ENCODE measurements at regions not wholly inside any gene's neighbourhood (a gene's known extent, or its start where the extent isn't known, plus 50 kb on each side); places are given as distances from the start of the nearest gene placed in this dataset.

DNA sequence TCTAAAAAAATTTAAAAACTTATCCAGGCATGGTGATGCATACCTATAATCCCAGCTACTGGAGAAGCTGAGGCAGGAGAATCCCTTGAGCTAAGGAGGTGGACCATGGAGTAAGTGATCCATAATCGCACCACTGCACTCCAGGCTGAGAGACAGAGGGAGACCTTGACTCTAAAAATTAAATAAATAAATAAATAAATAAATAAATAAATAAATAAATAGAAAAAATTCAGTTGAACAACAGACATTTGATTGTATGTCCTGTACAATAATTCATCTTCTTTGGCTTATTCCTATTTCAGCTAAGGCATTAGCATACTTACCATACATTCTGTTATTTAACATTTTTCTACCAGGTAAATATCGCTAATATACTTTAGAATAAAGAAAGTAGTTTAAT is 726.1 kb upstream of the GALNTL6 start:
- ATAC-seq: no peak
- CTCF ChIA-PET: no interaction called here

DNA sequence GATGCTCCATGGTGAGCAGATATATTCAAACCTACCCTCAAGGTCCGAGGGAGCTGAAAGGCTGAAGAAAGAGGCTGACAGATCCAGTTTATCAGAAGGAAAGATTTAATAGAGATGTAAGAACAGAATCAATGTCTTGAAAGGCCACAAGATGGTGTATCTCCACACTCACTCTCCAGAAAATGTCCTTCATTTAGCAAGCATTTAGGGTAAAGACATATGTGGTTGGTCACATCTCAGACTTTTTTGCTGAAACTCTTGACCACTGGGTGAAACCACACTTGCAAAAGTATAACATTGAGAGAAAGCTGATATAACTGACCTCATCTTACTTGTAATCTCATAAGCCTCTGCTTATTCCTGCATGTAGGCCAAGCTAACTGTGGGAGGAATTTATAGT is 745.8 kb upstream of the GALNTL6 start:
- H3K4me3 Mint-ChIP-seq: no peak overlapping the region
- peaks cover 5% of the 10 kb centered on the region for H3K9me3 Mint-ChIP-seq (ENCODE audit: low read depth)
- H3K27me3 Mint-ChIP-seq: no peaks in the 10 kb centered on the region
- no peaks in the 10 kb centered on the region for H3K36me3 Mint-ChIP-seq
- CTCF ChIA-PET: no interaction called here
- no peak overlapping the region for H3K27ac Mint-ChIP-seq
- ATAC-seq: no peak
- no peak for DNase-seq
- H3K4me1 Mint-ChIP-seq: no peaks in the 10 kb centered on the region

More for the DNA sequence above, 726.1 kb upstream of the GALNTL6 start:
- Mint-ChIP-seq H3K36me3 (no peaks in the 10 kb centered on the region), H3K27ac (no peak overlapping the region), H3K9me3 (ENCODE audit: low read depth) (peaks cover 7% of the 10 kb centered on the region), H3K4me1 (no peaks in the 10 kb centered on the region), H3K27me3 (no peaks in the 10 kb centered on the region), H3K4me3 (no peak overlapping the region)
- no peak for DNase-seq

DNA sequence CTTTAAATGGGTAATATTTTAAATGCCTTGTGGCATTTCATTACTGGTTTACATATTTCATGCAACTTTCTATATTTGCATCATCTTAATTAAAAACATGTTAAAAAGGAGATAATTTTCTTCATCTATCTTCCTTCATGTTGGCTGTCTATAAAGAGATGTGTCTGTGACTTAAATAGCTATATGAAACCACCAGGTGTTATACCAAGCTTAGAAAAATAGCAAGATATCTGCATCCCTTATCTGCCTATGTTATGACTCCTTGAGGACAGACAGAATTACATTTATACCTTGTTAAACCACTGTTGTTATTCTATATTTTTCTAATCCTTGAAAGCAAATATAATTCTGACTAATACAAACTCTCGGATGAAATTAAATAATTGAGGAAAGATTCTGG is 763.8 kb upstream of the GALNTL6 start:
- peaks cover 8% of the 10 kb centered on the region for H3K9me3 Mint-ChIP-seq (ENCODE audit: low read depth)
- CTCF ChIA-PET: no interaction called here
- no peak for ATAC-seq
- no peaks in the 10 kb centered on the region for H3K4me1 Mint-ChIP-seq
- H3K27me3 Mint-ChIP-seq: no peaks in the 10 kb centered on the region
- no peaks in the 10 kb centered on the region for H3K36me3 Mint-ChIP-seq
- no peak for DNase-seq
- no peak overlapping the region for H3K27ac Mint-ChIP-seq
- H3K4me3 Mint-ChIP-seq: no peak overlapping the region

DNA sequence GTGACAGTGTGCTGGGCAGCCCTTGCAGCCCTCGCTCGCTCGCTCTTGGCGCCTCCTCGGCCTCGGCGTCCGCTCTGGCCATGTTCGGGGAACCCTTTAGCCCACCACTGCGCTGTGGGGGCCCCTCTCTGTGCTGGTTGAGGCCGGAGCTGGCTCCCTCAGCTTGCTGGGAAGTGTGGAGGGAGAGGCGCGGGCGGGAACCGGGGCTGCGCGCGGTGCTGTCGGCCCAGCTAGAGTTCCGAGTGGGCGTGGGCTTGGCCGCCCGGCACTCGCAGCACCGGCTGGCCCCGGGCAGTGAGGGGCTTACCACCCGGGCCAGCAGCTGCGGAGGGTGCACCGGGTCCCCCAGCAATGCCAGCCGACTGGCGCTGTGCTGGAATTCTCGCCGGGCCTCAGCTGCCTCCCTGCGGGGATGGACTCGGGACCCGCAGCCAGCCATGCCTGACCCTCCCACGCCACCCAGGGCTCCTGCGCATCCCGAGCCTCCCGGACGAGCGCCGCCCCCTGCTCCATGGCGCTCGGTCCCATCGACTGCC is 770.1 kb upstream of the GALNTL6 start:
- H3K27ac Mint-ChIP-seq: no peak overlapping the region

DNA sequence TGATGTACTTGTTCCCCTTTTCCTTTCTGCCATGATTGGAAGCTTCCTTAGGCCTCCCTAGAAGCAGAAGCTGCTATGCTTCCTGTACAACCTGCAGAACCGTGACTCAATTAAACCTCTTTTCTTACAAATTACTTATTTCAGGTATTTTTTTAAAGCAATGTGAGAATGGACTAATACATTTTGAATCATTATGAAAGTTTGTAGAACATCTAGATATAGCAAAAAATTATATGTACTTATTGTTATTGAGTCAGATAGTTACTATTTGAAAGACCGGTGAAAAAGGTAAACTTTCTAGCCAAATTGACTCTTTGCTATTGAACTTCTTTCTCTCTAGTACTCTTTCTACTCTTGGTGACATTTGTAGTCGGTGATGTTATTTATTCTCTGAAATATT is 777.3 kb upstream of the GALNTL6 start:
- Mint-ChIP-seq H3K27ac (no peak overlapping the region), H3K36me3 (no peaks in the 10 kb centered on the region), H3K9me3 (ENCODE audit: low read depth) (peaks cover 10% of the 10 kb centered on the region), H3K27me3 (no peaks in the 10 kb centered on the region), H3K4me3 (no peak overlapping the region), H3K4me1 (no peaks in the 10 kb centered on the region)
- no peak for DNase-seq
- ATAC-seq: no peak
- CTCF ChIA-PET: no interaction called here

More for the DNA sequence above, 770.1 kb upstream of the GALNTL6 start:
- Mint-ChIP-seq H3K4me1 (no peaks in the 10 kb centered on the region), H3K4me3 (no peak overlapping the region), H3K9me3 (ENCODE audit: low read depth) (peaks cover 6% of the 10 kb centered on the region), H3K36me3 (no peaks in the 10 kb centered on the region), H3K27me3 (no peaks in the 10 kb centered on the region)
- ATAC-seq (no peak), DNase-seq (no peak)
- CTCF ChIA-PET: no interaction called here

GRCh38 chr4:171031338-171031737 is 781.9 kb upstream of the GALNTL6 start:
- Mint-ChIP-seq H3K9me3 (ENCODE audit: low read depth) (peaks cover 5% of the 10 kb centered on the region), H3K36me3 (no peaks in the 10 kb centered on the region), H3K4me1 (no peaks in the 10 kb centered on the region), H3K4me3 (no peak overlapping the region), H3K27me3 (no peaks in the 10 kb centered on the region), H3K27ac (no peak overlapping the region)
- CTCF ChIA-PET: no interaction called here
- ATAC-seq (no peak), DNase-seq (no peak)

DNA sequence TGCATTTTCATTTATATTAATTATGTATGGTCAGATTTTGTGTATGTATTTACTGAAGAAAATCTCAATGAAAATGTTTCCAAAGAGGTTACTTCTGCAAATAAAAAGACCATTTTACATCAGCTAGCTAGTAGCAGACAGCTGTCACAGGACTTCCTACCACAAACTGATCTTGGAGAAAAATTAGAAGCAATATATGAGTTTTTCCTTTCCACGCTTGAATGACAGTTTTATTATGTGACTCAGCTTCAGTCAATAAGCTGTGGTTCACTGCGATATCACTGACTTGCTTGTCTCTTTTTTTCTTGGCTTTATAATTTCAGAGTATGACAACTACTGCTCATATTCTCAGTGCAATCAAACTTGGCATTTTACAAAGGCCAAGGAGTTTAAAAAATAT is 787.4 kb upstream of the GALNTL6 start:
- no peak for ATAC-seq
- Mint-ChIP-seq H3K36me3 (no peaks in the 10 kb centered on the region), H3K4me1 (no peaks in the 10 kb centered on the region)

GRCh38 chr4:171025343-171025742 is 787.9 kb upstream of the GALNTL6 start:
- DNase-seq: no peak
- Mint-ChIP-seq H3K4me3 (no peak overlapping the region), H3K36me3 (no peaks in the 10 kb centered on the region), H3K9me3 (ENCODE audit: low read depth) (peaks cover 2% of the 10 kb centered on the region), H3K27ac (no peak overlapping the region), H3K27me3 (no peaks in the 10 kb centered on the region), H3K4me1 (no peaks in the 10 kb centered on the region)
- CTCF ChIA-PET: no interaction called here
- no peak for ATAC-seq

More for the DNA sequence above, 787.4 kb upstream of the GALNTL6 start:
- Mint-ChIP-seq H3K9me3 (ENCODE audit: low read depth) (peaks cover 2% of the 10 kb centered on the region), H3K27ac (no peak overlapping the region), H3K27me3 (no peaks in the 10 kb centered on the region), H3K4me3 (no peak overlapping the region)
- CTCF ChIA-PET: no interaction called here
- DNase-seq: no peak

GRCh38 chr4:171024720-171025303 is 788.4 kb upstream of the GALNTL6 start:
- CTCF ChIA-PET: no interaction called here
- DNase-seq (no peak), ATAC-seq (no peak)
- H3K27me3 Mint-ChIP-seq: no peaks in the 10 kb centered on the region
- peaks cover 2% of the 10 kb centered on the region for H3K9me3 Mint-ChIP-seq (ENCODE audit: low read depth)
- H3K27ac Mint-ChIP-seq: no peak overlapping the region
- no peaks in the 10 kb centered on the region for H3K36me3 Mint-ChIP-seq
- H3K4me3 Mint-ChIP-seq: no peak overlapping the region
- H3K4me1 Mint-ChIP-seq: no peaks in the 10 kb centered on the region

GRCh38 chr4:171022824-171023230 is 790.4 kb upstream of the GALNTL6 start:
- H3K4me1 Mint-ChIP-seq: no peaks in the 10 kb centered on the region
- CTCF ChIA-PET: no interaction called here
- H3K4me3 Mint-ChIP-seq: no peak overlapping the region
- H3K27ac Mint-ChIP-seq: no peak overlapping the region
- DNase-seq (no peak), ATAC-seq (no peak)
- H3K36me3 Mint-ChIP-seq: no peaks in the 10 kb centered on the region
- H3K9me3 Mint-ChIP-seq (ENCODE audit: low read depth): no peaks in the 10 kb centered on the region
- no peaks in the 10 kb centered on the region for H3K27me3 Mint-ChIP-seq

GRCh38 chr4:171017593-171017992 is 795.6 kb upstream of the GALNTL6 start:
- Mint-ChIP-seq H3K4me1 (no peaks in the 10 kb centered on the region), H3K27me3 (no peaks in the 10 kb centered on the region), H3K9me3 (ENCODE audit: low read depth) (peaks cover 3% of the 10 kb centered on the region), H3K4me3 (no peak overlapping the region), H3K27ac (no peak overlapping the region), H3K36me3 (no peaks in the 10 kb centered on the region)
- no peak for ATAC-seq
- CTCF ChIA-PET: no interaction called here
- DNase-seq: no peak

DNA sequence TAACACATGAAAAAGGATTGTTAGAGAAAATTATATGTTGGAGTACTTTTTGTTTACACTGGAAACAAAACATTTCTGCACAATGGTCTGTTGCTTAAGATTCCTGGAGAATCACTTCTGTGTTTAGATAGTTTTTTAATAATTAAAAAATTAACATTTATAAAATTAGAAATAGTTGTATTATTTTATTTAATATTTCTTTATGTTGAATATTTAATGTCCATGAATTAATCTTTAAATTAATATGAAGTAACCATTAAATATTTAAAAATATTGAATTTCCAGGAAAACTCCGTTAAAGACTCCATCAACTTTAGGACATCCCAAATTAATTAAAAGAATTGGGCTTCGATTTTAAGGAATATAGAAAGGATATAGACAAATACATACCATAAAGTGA is 797.1 kb upstream of the GALNTL6 start:
- Mint-ChIP-seq H3K27me3 (no peaks in the 10 kb centered on the region), H3K27ac (no peak overlapping the region), H3K36me3 (no peaks in the 10 kb centered on the region), H3K4me3 (no peak overlapping the region), H3K4me1 (no peaks in the 10 kb centered on the region), H3K9me3 (ENCODE audit: low read depth) (peaks cover 6% of the 10 kb centered on the region)
- CTCF ChIA-PET: no interaction called here
- DNase-seq: no peak
- ATAC-seq: no peak

DNA sequence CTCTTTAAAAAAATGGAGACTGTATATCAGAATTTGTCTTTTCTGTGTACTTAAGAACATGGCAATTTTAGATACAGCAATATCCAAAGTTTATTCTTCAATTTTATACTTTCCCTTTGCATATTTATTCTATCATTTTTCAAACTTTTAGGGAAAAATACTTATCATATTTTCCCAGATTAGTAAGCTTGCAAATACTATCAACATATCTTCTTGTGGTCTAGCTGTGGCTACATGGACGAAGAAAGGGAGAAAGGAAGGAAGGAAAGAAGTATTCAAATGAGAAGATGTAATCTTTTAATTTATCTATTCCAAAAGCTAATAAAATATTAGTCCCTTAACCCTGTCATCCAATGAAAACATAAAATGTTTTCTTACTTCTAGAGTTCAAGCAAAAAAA is 797.8 kb upstream of the GALNTL6 start:
- ATAC-seq (no peak), DNase-seq (no peak)
- CTCF ChIA-PET: no interaction called here
- H3K27ac Mint-ChIP-seq: no peak overlapping the region
- H3K4me1 Mint-ChIP-seq: no peaks in the 10 kb centered on the region
- no peaks in the 10 kb centered on the region for H3K36me3 Mint-ChIP-seq
- H3K27me3 Mint-ChIP-seq: no peaks in the 10 kb centered on the region
- no peak overlapping the region for H3K4me3 Mint-ChIP-seq
- H3K9me3 Mint-ChIP-seq (ENCODE audit: low read depth): peaks cover 11% of the 10 kb centered on the region

- ATAC-seq: no peak
- Mint-ChIP-seq H3K27me3 (no peaks in the 10 kb centered on the region), H3K27ac (no peak overlapping the region), H3K4me1 (no peaks in the 10 kb centered on the region), H3K36me3 (no peaks in the 10 kb centered on the region), H3K4me3 (no peak overlapping the region), H3K9me3 (ENCODE audit: low read depth) (peaks cover 11% of the 10 kb centered on the region)
- CTCF ChIA-PET: no interaction called here
- no peak for DNase-seq
Measured at GRCh38 chr4:171007618-171008390, 805.4 kb upstream of the GALNTL6 start.
